HCT116 (cell line): ENCODE measurements at regions not wholly inside any gene's neighbourhood (a gene's known extent, or its start where the extent isn't known, plus 50 kb on each side); places are given as distances from the start of the nearest gene placed in this dataset.
"Not testable (repeated sequence)": the region's sequence is repeated elsewhere in the genome, so short reads cannot be mapped to it uniquely, and the experiment has no call there.

Experiments used
- ATAC-seq: fragments of 200-7000 bp; cut with Tn5 transposase; 2 replicates; pipeline ENCODE4 v1.9.1; 2020; ENCODE audit warnings: mild to moderate bottlenecking, moderate library complexity
- BruUV-seq: library from RNA; stranded (reverse); fragments of 400-500 nt; replicated peaks from 2 replicates; lab custom pipeline; 2021; lab: Mats Ljungman, UMichigan
- CTCF ChIA-PET: fragments of 300-600 bp; sonication (Branson Sonifier 250); formaldehyde crosslinking; loops from one replicate; lab custom pipeline; 2021; ENCODE audit warnings: antibody characterized with exemption; lab: Charles Lee
- POLR2A ChIA-PET: fragments of 300-600, 350-600 bp; sonication (Branson Sonifier 250); formaldehyde crosslinking; loops from one replicate; lab custom pipeline; 2021; ENCODE audit warnings: antibody characterized with exemption; lab: Charles Lee
- RAD21 ChIA-PET, 2 experiments: fragments of 300-600 bp; sonication (Branson Sonifier 250); formaldehyde crosslinking; loops; one replicate each; lab custom pipeline; 2023; ENCODE audit warnings: low total read pairs in 2 of 2; ENCODE audit not compliant: uncharacterized antibody in 2 of 2, unreplicated experiment in 2 of 2, low non-redundant PET in 1 of 2; lab: Charles Lee
- DNase-seq: peaks from one replicate; pipeline ENCODE4 v3.0.0-alpha.2; 2010; ENCODE audit warnings: low read depth, low spot score
- H2AFZ ChIP-seq: fragments of 200-600 bp; shearing (Covaris generic), sonication (generic); 2 replicates; pipeline ENCODE4 v1.6.1; 2017; ENCODE audit warnings: low read depth, mixed run types, mixed read lengths, antibody characterized with exemption, low read length; ENCODE audit not compliant: poor library complexity, severe bottlenecking
- H3K27ac ChIP-seq: 2 replicates; pipeline ENCODE4 v1.5.1; 2012; ENCODE audit warnings: low read depth, low read length
- H3K27me3 ChIP-seq: fragments of 200-600 bp; sonication (generic); 2 replicates; pipeline ENCODE4 v1.6.1; 2016; ENCODE audit warnings: mixed run types, low read length, mixed read lengths; ENCODE audit not compliant: insufficient read depth
- H3K36me3 ChIP-seq, 2 experiments: fragments of 200-500 bp in 1 of 2; fragments of 200-600 bp in 1 of 2; sonication (Bioruptor generic) in 1 of 2; sonication (generic) in 1 of 2; 2 replicates each; pipeline versions ENCODE4 v1.5.1 to v1.6.1; 2014 to 2016; ENCODE audit warnings: low read length in 2 of 2, inconsistent platforms in 1 of 2, mixed read lengths in 1 of 2, mixed run types in 1 of 2; ENCODE audit not compliant: insufficient read depth in 2 of 2, control insufficient read depth in 1 of 2
- H3K4me1 ChIP-seq, 2 experiments: fragments of 200-600 bp in 1 of 2; sonication (generic) in 1 of 2; 2 replicates each; pipeline versions ENCODE4 v1.5.1 to v1.6.1; 2012 to 2017; ENCODE audit warnings: low read length in 2 of 2, inconsistent platforms in 1 of 2, mild to moderate bottlenecking in 1 of 2, mixed read lengths in 1 of 2, mixed run types in 1 of 2, moderate library complexity in 1 of 2; ENCODE audit not compliant: insufficient read depth in 2 of 2, control insufficient read depth in 1 of 2
- H3K4me2 ChIP-seq: fragments of 200-600 bp; sonication (generic); 2 replicates; pipeline ENCODE4 v1.6.1; 2017; ENCODE audit warnings: mixed run types, low read length, mixed read lengths
- H3K4me3 ChIP-seq, 2 experiments: fragments of 200-600 bp in 1 of 2; sonication (generic) in 1 of 2; replicated peaks in 1 of 2; 2 replicates each; pipeline ENCODE4 v1.5.1; 2011 to 2016; ENCODE audit warnings: low read length in 2 of 2, control low read depth in 1 of 2, low read depth in 1 of 2, mild to moderate bottlenecking in 1 of 2, mixed read lengths in 1 of 2, mixed run types in 1 of 2
- H3K79me2 ChIP-seq: fragments of 200-600 bp; sonication (generic); 2 replicates; pipeline ENCODE4 v1.6.1; 2017; ENCODE audit warnings: mild to moderate bottlenecking, mixed run types, low read length, moderate library complexity, mixed read lengths; ENCODE audit not compliant: insufficient read depth
- H3K9ac ChIP-seq: fragments of 200-600 bp; sonication (generic); 2 replicates; pipeline ENCODE4 v1.6.1; 2016; ENCODE audit warnings: low read length, mixed read lengths
- H3K9me2 ChIP-seq: fragments of 200-600 bp; sonication (generic), shearing (Covaris generic); 2 replicates; pipeline ENCODE4 v1.6.1; 2017; ENCODE audit warnings: mixed run types, mild to moderate bottlenecking, moderate library complexity; ENCODE audit not compliant: insufficient read depth
- H3K9me3 ChIP-seq, 2 experiments: fragments of 200-500 bp in 1 of 2; fragments of 200-600 bp in 1 of 2; sonication (Bioruptor generic) in 1 of 2; sonication (generic) in 1 of 2; 2 replicates each; pipeline ENCODE4 v1.6.1; 2014 to 2017; ENCODE audit warnings: low read length in 2 of 2, mixed read lengths in 2 of 2, inconsistent platforms in 1 of 2, low read depth in 1 of 2, mild to moderate bottlenecking in 1 of 2, mixed run types in 1 of 2, moderate library complexity in 1 of 2; ENCODE audit not compliant: control insufficient read depth in 1 of 2, insufficient read depth in 1 of 2
- H4K20me1 ChIP-seq: fragments of 200-600 bp; sonication (generic), shearing (Covaris generic); 2 replicates; pipeline ENCODE4 v1.6.1; 2017; ENCODE audit warnings: mixed run types, mild to moderate bottlenecking, moderate library complexity; ENCODE audit not compliant: insufficient read depth
- CTCF ChIP-seq, 3 experiments: fragments of 200-600 bp in 1 of 3; sonication (generic) in 1 of 3; IDR thresholded peaks in 2 of 3; conservative IDR thresholded peaks in 1 of 3; 2 replicates each; pipeline ENCODE4 v1.5.1; 2012 to 2017; ENCODE audit warnings: low read depth in 2 of 3, low read length in 2 of 3, antibody characterized with exemption in 1 of 3, borderline replicate concordance in 1 of 3, control low read depth in 1 of 3, mild to moderate bottlenecking in 1 of 3, mixed read lengths in 1 of 3, mixed run types in 1 of 3, moderate library complexity in 1 of 3; ENCODE audit not compliant: insufficient read depth in 1 of 3
- EGR1 ChIP-seq: IDR thresholded peaks from 2 replicates; pipeline ENCODE4 v1.6.1; 2012; ENCODE audit warnings: low read depth
- intact Hi-C: fragments of 100-400 bp; cut with micrococcal nuclease; formaldehyde crosslinking; loops from 2 replicates; pipeline ENCODE4 v1.10.0; 2022

- H3K9me3 ChIP-seq, intact Hi-C loops, H3K27ac ChIP-seq, H3K27me3 ChIP-seq, BruUV-seq, H3K4me1 ChIP-seq, DNase-seq, H4K20me1 ChIP-seq, ATAC-seq, H3K4me3 ChIP-seq, CTCF ChIA-PET, H3K4me2 ChIP-seq, H3K36me3 ChIP-seq, H2AFZ ChIP-seq, POLR2A ChIA-PET, RAD21 ChIA-PET, H3K9ac ChIP-seq, H3K9me2 ChIP-seq, H3K79me2 ChIP-seq: not testable (repeated sequence)
Measured at GRCh38 chrX:63142588-63142987, 208.5 kb downstream of the SPIN4 start.

- H3K9ac ChIP-seq, intact Hi-C loops, H3K27ac ChIP-seq, H3K9me2 ChIP-seq, H3K9me3 ChIP-seq, H4K20me1 ChIP-seq, H3K4me2 ChIP-seq, POLR2A ChIA-PET, BruUV-seq, H3K36me3 ChIP-seq, H3K4me1 ChIP-seq, ATAC-seq, H3K79me2 ChIP-seq, H2AFZ ChIP-seq, CTCF ChIA-PET, H3K4me3 ChIP-seq, DNase-seq, H3K27me3 ChIP-seq, RAD21 ChIA-PET: not testable (repeated sequence)
Measured at GRCh38 chrX:63135859-63136258, 215.3 kb downstream of the SPIN4 start.

- Histone ChIP-seq H3K36me3 (no peaks in the 10 kb centered on the region), H4K20me1 (no peaks in the 10 kb centered on the region), H3K9me2 (no peaks in the 10 kb centered on the region), H3K27me3 (no peaks in the 10 kb centered on the region), H3K9me3 (no peaks in the 10 kb centered on the region), H3K9ac (no peak overlapping the region), H2AFZ (no peak overlapping the region), H3K4me3 (no peak overlapping the region), H3K4me2 (no peak overlapping the region), H3K79me2 (no peaks in the 10 kb centered on the region), H3K4me1 (no peaks in the 10 kb centered on the region), H3K27ac (no peak overlapping the region)
- CTCF ChIA-PET = interaction anchor here (1.3 kb wide), 1 partner anchor 115 kb away, joined by 3 read pairs; no protein-coding TSS in a partner anchor
- TF ChIP-seq EGR1 (no peak), CTCF (IDR thresholded peaks at IDR 0.05 in 2 of 3, conservative IDR thresholded peaks at IDR 0.05 in 1 of 3; ENCODE audit: borderline replicate concordance in 1 of 3, insufficient read depth in 1 of 3, low read depth in 2 of 3, low read length in 2 of 3) (peak in 2 of 3 experiments; percentile 53 to 54; a peak in 4 of 6 replicates)
- intact Hi-C loops = no loop called here
- POLR2A ChIA-PET = no interaction called here
- BruUV-seq = no TSS peak
- ATAC-seq (peak; percentile 63), DNase-seq (peak; percentile 16)
- RAD21 ChIA-PET = no interaction called here
Measured at GRCh38 chrX:63128509-63128908, 222.6 kb downstream of the SPIN4 start.
